ENCODE measurements at regions not wholly inside any gene's neighbourhood (a gene's known extent, or its start where the extent isn't known, plus 50 kb on each side); places are given as distances from the start of the nearest gene placed in this dataset.

DNA sequence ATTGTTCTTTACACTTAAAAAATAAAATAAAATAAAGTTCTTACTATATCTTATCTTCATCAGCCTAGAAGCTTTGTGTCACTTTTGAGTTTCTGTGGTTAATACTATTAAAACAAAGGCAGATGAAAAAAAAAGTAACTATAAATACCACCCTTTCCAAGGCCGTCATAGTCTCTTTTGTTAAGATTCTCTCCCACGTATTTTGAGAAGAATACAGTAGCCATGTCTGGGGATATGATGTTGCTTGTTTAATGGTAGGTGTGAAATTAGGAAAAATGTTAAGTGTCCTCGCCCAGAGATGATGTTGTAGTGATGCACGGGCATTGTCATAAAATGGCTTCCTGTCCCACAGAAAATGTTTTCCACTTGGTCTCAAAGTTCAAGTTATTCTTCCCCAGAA is 223.9 kb downstream of the NEBL start:
- H4K8ac ChIP-seq (ENCODE audit: low read depth in 2 of 2, low read length in 2 of 2) = no peak overlapping the region
- no CpG with 5 or more reads among the region's 4 CpGs for WGBS, 2 experiments (ENCODE audit: extremely low coverage in 2 of 2, insufficient read length in 1 of 2)
- H3K27me3 ChIP-seq (ENCODE audit: control insufficient read depth, insufficient read depth, low read length) = no peaks in the 10 kb centered on the region
- H2BK15ac ChIP-seq (ENCODE audit: low read depth, low read length) = no peak overlapping the region
- CTCF ChIA-PET = no interaction called here
- intact Hi-C loops (cut with micrococcal nuclease) = no loop called here
- no peak overlapping the region for H4K91ac ChIP-seq (ENCODE audit: insufficient read depth, low read depth, low read length)
- H2AK5ac ChIP-seq (ENCODE audit: low read depth, low read length) = no peak overlapping the region
- no peak overlapping the region for H3K56ac ChIP-seq (ENCODE audit: extremely low read depth, insufficient read depth, low read length)
- in situ Hi-C loops (cut with MboI; ENCODE audit: low sequenced_read_pairs) = no loop called here
- dilution Hi-C loops (cut with HindIII; ENCODE audit: low sequenced_read_pairs, unreplicated experiment) = no loop called here
- no peak overlapping the region for H2AK9ac ChIP-seq (replicated peaks; ENCODE audit: low read depth, low read length, poor library complexity)
- H3K36me3 ChIP-seq (ENCODE audit: control insufficient read depth, insufficient read depth, low read length) = no peaks in the 10 kb centered on the region
- no peak overlapping the region for H3K4ac ChIP-seq (ENCODE audit: low read depth, low read length)
- H2BK120ac ChIP-seq (ENCODE audit: low read depth, low read length) = no peak overlapping the region
- no TSS peak for BruUV-seq (replicated peaks)
- no peak overlapping the region for H2BK5ac ChIP-seq (ENCODE audit: low read depth, low read length, poor library complexity, severe bottlenecking)
- POLR2A ChIA-PET (ENCODE audit: unreplicated experiment) = no interaction called here
- no peak for TF ChIP-seq NFE2L2 (IDR thresholded peaks at IDR 0.05; ENCODE audit: low read depth, low read length)
- no peak for TF ChIP-seq BHLHE40 (IDR thresholded peaks at IDR 0.05; ENCODE audit: low read depth, low read length)
- TF ChIP-seq MAFK (IDR thresholded peaks at IDR 0.05; ENCODE audit: low read depth, low read length) = no peak
- H2BK20ac ChIP-seq (ENCODE audit: low read depth, low read length) = no peak overlapping the region
- no peak overlapping the region for H3K4me3 ChIP-seq (ENCODE audit: insufficient read depth, low read depth, low read length)
- no peaks in the 10 kb centered on the region for H3K79me1 ChIP-seq (ENCODE audit: low read depth in 1 of 2, low read length in 2 of 2)
- no peak overlapping the region for H4K5ac ChIP-seq (ENCODE audit: low read depth, low read length)
- no peak overlapping the region for H3K23ac ChIP-seq (ENCODE audit: low read depth, low read length)
- ATAC-seq (ENCODE audit: low read depth) (no peak), DNase-seq (no peak)
- H3K4me2 ChIP-seq (ENCODE audit: low read depth, low read length) = no peak overlapping the region
- H3K9me1 ChIP-seq (ENCODE audit: insufficient read depth, low read length) = no peaks in the 10 kb centered on the region
- H3K14ac ChIP-seq (replicated peaks; ENCODE audit: low read depth, low read length) = no peak overlapping the region
- no peak overlapping the region for H3K18ac ChIP-seq (ENCODE audit: low read depth, low read length)
- no peaks in the 10 kb centered on the region for H4K20me1 ChIP-seq (ENCODE audit: insufficient read depth, low read length)
- H3K4me1 ChIP-seq (ENCODE audit: control insufficient read depth, insufficient read depth, low read length) = no peaks in the 10 kb centered on the region
- H3K9me3 ChIP-seq (ENCODE audit: control insufficient read depth, insufficient read depth, low read length) = peaks cover 20% of the 10 kb centered on the region
- H3K9ac ChIP-seq (ENCODE audit: low read depth, low read length) = no peak overlapping the region
- H2AFZ ChIP-seq (replicated peaks; ENCODE audit: low read length, poor library complexity) = no peak overlapping the region
- H3K27ac ChIP-seq (ENCODE audit: insufficient read depth, low read length) = no peak overlapping the region

Data from IMR-90 (cell line).